Fibroblast of gingiva (primary cell): ENCODE measurements at regions not wholly inside any gene's neighbourhood (a gene's known extent, or its start where the extent isn't known, plus 50 kb on each side); places are given as distances from the start of the nearest gene placed in this dataset.
"Not testable (repeated sequence)": the region's sequence is repeated elsewhere in the genome, so short reads cannot be mapped to it uniquely, and the experiment has no call there.

Experiments used
- DNase-seq: peaks from one replicate; pipeline ENCODE4 v3.0.0-alpha.2; 2011; ENCODE audit warnings: low read depth

GRCh38 chr13:21228738-21229137 is 52.3 kb downstream of the MRPL57 start:
- DNase-seq: no peak

DNA sequence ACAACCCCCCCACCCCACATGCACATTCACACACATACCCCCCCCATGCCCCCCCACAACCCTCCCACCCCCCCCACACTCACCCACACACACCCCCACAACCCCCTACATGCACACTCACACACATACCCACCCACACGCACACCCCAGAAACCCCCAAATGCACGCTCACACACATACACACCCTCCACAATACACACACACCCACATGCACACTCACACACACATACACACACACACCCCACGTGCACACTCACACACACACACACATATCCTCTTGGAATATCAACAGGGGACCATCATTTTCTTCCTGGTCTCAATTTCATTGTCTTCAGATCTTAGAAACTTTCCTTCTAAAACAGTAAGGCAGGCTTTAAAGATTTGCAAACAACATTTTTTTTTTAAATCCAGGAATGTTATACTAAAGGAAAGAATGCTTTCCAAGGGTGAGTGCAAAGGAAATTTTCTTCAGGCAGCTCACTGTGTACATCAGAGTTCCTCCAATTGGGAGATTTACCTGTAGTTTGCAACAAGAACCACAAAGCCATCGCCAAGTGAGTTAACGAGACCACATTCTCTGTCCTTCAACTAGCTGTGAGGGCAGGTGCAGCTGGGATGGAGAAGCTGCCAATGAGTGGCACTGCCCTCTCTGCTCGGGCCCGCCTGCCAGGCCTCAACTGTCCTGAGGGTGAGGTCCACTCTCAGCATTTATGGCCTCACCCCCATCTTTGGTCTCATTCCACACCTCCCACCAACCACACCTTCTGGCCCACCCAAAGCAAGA is 53.0 kb downstream of the MRPL57 start:
- no peak for DNase-seq

DNA sequence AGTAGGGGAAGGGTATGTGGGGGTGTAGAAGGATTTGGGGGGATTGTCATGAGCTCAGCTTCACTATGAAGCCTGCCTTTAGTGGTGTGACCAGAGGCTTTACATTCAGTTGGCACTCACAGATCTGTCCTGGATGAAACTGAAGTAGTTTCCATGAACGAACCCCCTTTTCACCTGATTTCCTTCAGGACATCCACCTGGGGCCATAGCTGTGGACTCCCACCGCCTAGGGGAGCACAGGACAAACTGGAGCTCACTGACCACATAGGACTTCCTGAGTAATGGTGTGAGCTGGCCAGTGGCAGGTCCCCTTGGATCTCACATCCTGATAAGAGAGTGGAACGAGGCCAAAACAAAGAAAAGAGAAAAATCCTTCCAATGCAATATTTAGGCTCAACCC is 54.1 kb downstream of the MRPL57 start:
- DNase-seq: no peak

GRCh38 chr13:21231426-21231940 is 55.0 kb downstream of the MRPL57 start:
- DNase-seq: no peak

- DNase-seq: peak; percentile 80
These were observed 55.7 kb downstream of the MRPL57 start for GRCh38 chr13:21232196-21232595.

- DNase-seq: no peak
These were observed 56.1 kb downstream of the MRPL57 start for GRCh38 chr13:21232599-21232998.

- no peak for DNase-seq
These were observed 56.6 kb downstream of the MRPL57 start for GRCh38 chr13:21233086-21233485.

- no peak for DNase-seq
These were observed 58.1 kb downstream of the MRPL57 start for GRCh38 chr13:21234526-21234925.

DNA sequence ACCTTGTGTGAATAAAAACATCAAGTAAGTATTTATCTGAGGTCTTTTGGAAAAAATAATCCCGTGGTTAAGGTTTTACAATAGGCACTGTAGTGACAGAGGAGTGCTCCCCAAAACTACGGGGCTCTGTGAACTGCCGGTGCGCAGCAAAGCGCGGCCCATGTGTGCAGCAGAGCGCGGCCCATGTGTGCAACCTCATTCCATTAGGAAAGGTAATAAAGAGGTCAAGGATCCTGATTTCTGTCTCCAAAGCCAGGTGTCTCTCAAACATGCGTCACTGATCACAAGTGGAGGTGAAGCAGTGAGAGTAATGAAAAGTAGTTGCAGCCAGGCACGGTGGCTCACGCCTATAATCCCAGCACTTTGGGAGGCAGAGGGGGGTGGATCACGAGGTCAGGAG is 58.7 kb downstream of the MRPL57 start:
- DNase-seq: no peak

DNA sequence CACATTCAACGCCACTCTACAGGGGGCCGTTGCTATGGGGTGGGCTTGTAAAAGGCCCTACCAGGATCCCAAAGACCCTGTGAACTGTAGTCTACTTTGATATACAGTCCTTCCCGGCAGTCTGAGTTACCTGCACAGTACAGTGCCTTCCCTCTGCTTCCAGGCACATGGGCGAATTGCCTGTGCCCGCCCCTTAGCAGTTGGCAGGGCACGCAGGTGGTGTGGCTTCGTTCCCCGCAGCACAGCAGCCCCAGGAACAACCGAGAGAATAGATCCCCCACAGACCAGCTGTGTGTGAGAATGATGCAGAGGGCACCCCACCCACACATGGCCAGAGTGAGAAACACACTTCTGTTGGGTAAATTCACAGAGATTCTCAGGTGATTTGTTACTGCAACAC is 60.6 kb downstream of the MRPL57 start:
- no peak for DNase-seq

DNA sequence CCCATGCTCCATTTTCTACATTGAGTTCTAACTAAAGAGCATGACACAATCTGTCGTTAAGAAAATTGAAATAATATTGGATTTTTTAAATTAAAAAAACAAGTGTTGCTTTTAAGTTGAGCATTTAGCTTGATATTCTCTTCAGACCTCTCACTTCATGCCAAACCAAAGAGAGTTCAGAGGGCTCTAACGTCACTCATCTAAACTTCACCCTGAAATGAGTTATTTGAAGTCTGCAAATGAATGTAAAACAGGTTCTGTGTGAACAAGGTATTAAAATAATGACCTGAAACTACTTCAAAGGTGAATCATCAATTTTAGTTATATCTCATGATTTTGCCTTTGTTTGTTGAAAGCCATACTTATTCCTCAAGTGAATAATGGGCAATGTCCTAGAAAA is 61.8 kb downstream of the MRPL57 start:
- DNase-seq: no peak

DNA sequence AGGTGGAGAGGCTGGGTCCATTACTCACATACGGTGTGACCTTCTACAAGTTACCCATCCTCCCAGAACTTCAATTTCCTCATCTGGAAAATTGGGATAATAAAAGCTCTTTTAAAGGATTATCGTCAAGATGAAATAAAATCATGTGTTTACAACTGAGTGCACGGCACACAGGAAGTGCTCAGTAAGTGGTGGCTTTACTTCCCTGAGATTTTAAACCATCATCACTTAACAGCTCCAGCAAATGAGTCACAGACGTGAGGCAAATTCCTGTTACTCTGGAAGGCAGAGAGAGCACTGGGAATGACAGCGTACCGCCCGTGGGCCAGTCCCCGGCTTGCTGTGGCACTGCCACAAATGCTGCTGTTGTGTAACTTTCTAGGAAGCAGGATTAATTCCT is 64.1 kb downstream of the MRPL57 start:
- DNase-seq: peak; percentile 9

GRCh38 chr13:21242236-21242635 is 65.8 kb downstream of the MRPL57 start:
- no peak for DNase-seq

DNA sequence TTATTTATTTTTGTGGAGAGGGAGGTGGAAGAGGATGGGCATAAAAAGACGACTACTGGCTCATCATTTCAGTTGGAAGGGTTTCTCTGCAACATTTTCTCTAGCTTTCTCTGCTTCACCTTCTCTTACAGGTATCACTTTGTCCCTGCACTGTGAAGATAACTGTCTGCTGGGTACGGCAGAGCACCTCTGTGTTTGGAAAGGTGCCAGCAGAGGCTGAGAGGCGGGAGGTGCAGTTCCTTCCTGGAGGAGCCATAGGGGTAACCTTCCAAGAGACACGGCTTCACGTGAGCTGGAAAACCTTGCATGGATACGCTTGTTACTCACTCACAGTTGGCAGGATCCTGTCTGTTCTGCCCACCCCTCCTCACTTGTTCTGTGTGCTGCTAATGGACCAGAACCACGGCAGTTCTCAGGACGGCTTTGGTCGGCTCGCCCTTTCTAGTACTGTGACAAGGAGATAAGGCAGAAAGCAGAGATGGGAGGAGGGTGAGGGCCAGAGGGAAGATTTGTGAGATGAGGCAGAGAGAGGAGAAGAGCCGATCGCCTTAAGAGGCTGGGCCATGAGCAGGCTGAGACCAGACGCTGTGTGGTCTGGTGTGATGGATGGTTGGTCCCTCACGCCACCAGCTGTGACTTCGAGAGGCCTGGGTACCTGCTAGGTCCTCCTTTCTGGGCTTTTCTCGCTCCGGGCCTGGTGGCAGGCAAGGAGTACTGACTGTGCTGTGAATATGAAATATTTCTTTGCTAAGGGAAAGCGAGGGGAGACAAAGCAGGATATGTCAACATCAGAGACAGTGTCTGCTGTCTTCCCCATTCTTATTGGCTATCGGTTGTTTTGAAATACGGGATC is 66.8 kb downstream of the MRPL57 start:
- DNase-seq: no peak

DNA sequence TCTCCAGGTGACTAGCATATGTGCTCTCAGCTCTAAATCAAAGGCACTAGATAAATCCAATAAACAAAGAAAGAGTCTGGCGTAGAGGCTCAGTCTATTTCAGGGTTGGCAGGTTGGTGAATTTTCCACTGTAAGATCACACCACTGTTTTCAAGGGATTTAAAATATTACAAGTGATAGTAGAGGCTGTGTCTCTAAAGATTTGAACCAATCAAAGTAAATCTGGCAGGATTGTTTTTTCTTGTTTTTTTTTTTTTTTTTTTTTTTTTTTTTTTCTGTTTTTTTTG is 67.4 kb downstream of the MRPL57 start:
- not testable (repeated sequence) for DNase-seq

DNA sequence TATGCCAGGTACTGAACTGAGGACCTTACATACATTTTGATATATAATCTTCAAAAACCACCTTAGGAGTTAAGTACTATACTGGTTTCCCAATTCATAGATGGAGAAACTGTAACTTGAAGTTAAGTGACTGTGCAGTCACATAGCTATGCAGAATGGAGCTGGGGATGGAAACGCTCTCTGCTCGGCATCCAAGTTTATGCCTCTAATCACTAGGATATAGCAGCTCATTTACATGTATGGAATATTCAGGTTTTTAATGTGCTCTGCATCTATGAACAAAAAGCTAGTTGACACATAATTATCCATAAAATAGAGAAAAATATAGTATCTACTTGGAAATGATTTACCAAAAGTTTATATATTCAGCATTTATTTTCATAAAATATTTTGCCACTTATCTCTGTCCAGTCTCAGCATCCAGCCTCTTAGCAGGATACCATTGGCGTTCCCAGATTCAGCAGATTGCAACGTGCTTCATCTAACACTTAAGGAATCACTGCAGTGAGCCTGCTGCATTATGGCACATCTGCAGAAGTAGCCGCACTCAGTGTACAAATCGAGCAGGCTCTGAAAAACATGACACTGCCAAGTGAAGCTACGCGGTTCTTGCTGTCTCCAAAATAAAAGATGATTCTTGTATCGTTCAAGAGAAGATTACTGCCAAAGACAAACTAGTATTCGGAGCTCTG is 70.4 kb downstream of the MRPL57 start:
- DNase-seq: no peak

- no peak for DNase-seq
These were observed 79.9 kb downstream of the MRPL57 start for GRCh38 chr13:21256351-21256761.

- no peak for DNase-seq
These were observed 80.4 kb downstream of the MRPL57 start for GRCh38 chr13:21256891-21257290.

DNA sequence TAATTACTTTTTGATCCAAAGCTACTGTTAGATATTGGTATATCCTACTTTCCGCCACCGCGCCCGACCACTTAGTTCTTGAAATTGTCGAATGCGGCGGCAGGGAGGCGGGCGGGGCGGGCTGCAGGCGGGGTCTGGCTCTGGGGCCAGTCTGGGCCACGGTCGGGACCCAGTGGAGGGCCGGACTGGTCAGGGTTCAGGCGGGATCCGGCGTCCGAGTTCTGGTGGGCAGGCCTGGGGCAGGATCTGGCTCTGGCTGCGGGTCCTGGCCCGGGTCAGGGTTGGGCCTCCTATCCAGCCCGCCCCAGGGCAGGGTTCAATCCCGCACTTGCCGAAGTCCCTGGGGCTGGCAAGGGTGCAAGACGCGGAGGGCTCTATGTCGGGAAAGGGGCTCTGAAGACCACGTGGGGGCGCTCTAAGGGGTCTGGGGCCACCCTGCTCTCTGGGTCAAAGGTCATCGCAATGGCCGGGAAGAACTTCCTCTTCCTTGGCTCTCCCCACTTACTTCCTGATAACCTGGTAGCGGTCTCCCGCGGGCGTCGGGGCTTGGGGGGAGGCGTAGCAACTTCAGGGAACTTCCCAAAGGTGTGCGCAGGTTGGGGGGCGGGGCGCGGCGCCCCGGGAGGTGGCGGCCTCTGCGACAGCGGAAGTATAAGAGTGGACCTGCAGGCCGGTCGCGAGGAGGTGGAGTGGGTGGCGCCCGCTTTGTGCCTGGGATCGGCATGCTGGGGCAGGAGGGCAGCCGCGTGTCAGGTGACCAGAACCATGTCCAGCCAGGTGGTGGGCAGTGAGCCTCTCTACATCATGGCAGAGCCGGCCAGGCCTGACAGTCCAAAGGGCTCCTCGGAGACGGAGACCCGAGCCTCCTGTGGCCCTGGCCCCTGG is 83.4 kb downstream of the MRPL57 start:
- no peak for DNase-seq

- DNase-seq: not testable (repeated sequence)
These were observed 84.3 kb downstream of the MRPL57 start for GRCh38 chr13:21260561-21261290.
